Pancreas (tissue), 10 donors: ENCODE measurements at regions not wholly inside any gene's neighbourhood (a gene's known extent, or its start where the extent isn't known, plus 50 kb on each side); places are given as distances from the start of the nearest gene placed in this dataset.

Experiments used
- ATAC-seq, 4 donors: fragments of 200-7000 bp; cut with Tn5 transposase; one replicate each; pipeline versions ENCODE4 v1.8.0 to v1.9.1; 2020; ENCODE audit warnings: mild to moderate bottlenecking in 4 of 4, moderate library complexity in 4 of 4
- DNase-seq, 6 donors: peaks; one replicate each; pipeline ENCODE4 v3.0.0-alpha.2; 2020
- FAIRE-seq: peaks from 2 replicates; lab custom pipeline; 2012; peaks lifted over from hg19 to GRCh38; lab: Jason Lieb, UNC
- H3K27ac ChIP-seq, 4 donors: fragments of 200-600 bp; sonication (generic); 1 replicate in 3 of 4; 2 replicates in 1 of 4; pipeline versions ENCODE4 v1.5.0 to v1.8.0; 2020
- H3K27me3 ChIP-seq, 4 donors: fragments of 200-600 bp; one replicate each; pipeline ENCODE4 v1.8.0; 2021
- H3K36me3 ChIP-seq, 3 donors: fragments of 200-600 bp; sonication (generic) in 1 of 3; one replicate each; pipeline versions ENCODE4 v1.5.0 to v1.8.0; 2020 to 2021
- H3K4me1 ChIP-seq, 3 donors: fragments of 200-600 bp; one replicate each; pipeline ENCODE4 v1.8.0; 2021
- H3K4me3 ChIP-seq, 4 donors: fragments of 200-600 bp; sonication (generic) in 2 of 4; one replicate each; pipeline versions ENCODE4 v1.5.0 to v1.8.0; 2020 to 2021
- H3K9me3 ChIP-seq, 4 donors: fragments of 200-600 bp; one replicate each; pipeline ENCODE4 v1.8.0; 2021
- WGBS, 2 donors: extraction: QIAGEN DNeasy Blood & Tissue Kit; methylation state at CpG; one replicate each; pipeline ENCODE4 v1.1.7; 2013; 5-methylcytosine and 5-hydroxymethylcytosine counted together
- intact Hi-C, 3 donors: fragments of 100-400 bp; cut with DNase I; formaldehyde crosslinking; loops; one replicate each; pipeline versions ENCODE4 v1.11.1 to v1.14.2; 2022
- TF ChIP-seq, protein P1 (sequence below), 4 donors: fragments of 200-600 bp; sonication (generic) in 3 of 4; IDR thresholded peaks; one replicate each; pipeline versions ENCODE4 v1.5.0 to v1.8.0; 2021; ENCODE audit warnings: antibody characterized with exemption in 4 of 4
- donor health status: healthy with polysubstance abuse.
- donor health status: DM: no; HTN: no; CAD: no; lungs with moderate emphysema.
- donor health status: DM: no; HTN: no; CAD: no.
- donor health status: control.
- donor health status: control.
- donor health status: Bipolar disorder and iron deficiency.
- donor health status: DM: yes; HTN: yes; CAD: no.
- donor health status: DM: no; HTN: no; CAD: no.
- donor health status: DM: no; HTN: no; CAD: no.
- donor health status: DM: yes; HTN: yes; CAD: no.

DNA sequence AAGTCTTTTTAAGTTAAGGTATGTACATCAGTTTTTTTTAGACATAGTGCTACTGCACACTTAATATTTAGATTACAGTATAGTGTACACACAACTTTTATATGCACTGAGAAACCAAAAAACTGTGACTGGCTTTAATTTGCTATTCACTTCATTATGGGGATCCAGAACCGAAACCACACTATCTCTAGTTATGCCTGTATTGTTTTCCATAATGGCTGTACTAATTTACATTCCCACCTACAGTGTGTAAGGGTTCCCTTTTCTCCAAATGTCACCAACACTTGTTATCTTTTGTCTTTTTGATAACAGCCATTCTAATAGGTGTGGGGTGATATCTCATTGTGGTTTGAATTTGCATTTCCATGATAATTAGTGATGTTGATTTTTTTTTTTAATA lies 213.4 kb upstream of the CCDC150 start:
- FAIRE-seq: no peak
- no peak overlapping the region for H3K27ac ChIP-seq
- intact Hi-C loops: no loop called here
- no peaks in the 10 kb centered on the region for H3K4me1 ChIP-seq
- no peaks in the 10 kb centered on the region for H3K27me3 ChIP-seq
- no peak for DNase-seq
- WGBS, 2 donors: 68 to 76% methylated on average over 1 of the region's 1 CpG
- H3K36me3 ChIP-seq: no peaks in the 10 kb centered on the region
- TF ChIP-seq, protein P1, sequence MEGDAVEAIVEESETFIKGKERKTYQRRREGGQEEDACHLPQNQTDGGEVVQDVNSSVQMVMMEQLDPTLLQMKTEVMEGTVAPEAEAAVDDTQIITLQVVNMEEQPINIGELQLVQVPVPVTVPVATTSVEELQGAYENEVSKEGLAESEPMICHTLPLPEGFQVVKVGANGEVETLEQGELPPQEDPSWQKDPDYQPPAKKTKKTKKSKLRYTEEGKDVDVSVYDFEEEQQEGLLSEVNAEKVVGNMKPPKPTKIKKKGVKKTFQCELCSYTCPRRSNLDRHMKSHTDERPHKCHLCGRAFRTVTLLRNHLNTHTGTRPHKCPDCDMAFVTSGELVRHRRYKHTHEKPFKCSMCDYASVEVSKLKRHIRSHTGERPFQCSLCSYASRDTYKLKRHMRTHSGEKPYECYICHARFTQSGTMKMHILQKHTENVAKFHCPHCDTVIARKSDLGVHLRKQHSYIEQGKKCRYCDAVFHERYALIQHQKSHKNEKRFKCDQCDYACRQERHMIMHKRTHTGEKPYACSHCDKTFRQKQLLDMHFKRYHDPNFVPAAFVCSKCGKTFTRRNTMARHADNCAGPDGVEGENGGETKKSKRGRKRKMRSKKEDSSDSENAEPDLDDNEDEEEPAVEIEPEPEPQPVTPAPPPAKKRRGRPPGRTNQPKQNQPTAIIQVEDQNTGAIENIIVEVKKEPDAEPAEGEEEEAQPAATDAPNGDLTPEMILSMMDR (IDR thresholded peaks at IDR 0.05): no peak
- no peak overlapping the region for H3K4me3 ChIP-seq
- no peak for ATAC-seq
- H3K9me3 ChIP-seq: no peaks in the 10 kb centered on the region

DNA sequence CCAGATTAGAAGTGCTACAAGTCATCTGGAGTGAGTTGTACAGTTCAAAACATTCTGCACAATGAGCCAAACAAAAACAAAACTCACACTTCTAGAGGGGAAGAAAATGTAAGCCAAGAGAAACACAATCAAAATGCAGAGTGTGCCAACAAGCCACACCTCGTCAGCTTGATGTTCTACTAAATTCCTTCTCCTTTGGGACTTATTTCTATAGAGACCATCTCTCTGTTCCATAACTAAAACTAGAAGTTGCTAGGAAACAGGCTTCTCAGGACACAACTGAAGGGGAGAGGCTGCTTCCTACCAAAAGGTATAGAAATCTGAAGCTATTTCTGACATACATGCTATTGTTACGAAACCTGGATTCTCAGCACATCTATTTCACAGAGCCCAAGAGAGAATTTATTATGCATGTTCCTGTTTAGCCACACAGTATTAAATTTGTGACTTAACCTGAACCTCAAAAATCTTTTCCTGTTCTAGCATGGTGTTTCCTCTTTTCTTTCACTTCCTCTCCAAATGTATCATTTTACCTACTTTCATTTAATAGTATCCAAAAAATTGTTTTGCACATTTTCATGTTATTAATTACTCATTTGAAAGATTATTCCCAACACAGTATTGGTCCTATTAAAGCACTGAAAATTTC lies 211.4 kb upstream of the CCDC150 start:
- 20 to 23% methylated on average over 2 of the region's 2 CpGs for WGBS, 2 donors
- intact Hi-C loops: no loop called here
- H3K36me3 ChIP-seq: no peaks in the 10 kb centered on the region
- DNase-seq (no peak), FAIRE-seq (no peak), ATAC-seq (no peak)
- H3K4me3 ChIP-seq: no peak overlapping the region
- no peaks in the 10 kb centered on the region for H3K9me3 ChIP-seq
- H3K4me1 ChIP-seq: no peaks in the 10 kb centered on the region
- no peak overlapping the region for H3K27ac ChIP-seq
- TF ChIP-seq, protein P1 (IDR thresholded peaks at IDR 0.05): no peak
- H3K27me3 ChIP-seq: no peaks in the 10 kb centered on the region

DNA sequence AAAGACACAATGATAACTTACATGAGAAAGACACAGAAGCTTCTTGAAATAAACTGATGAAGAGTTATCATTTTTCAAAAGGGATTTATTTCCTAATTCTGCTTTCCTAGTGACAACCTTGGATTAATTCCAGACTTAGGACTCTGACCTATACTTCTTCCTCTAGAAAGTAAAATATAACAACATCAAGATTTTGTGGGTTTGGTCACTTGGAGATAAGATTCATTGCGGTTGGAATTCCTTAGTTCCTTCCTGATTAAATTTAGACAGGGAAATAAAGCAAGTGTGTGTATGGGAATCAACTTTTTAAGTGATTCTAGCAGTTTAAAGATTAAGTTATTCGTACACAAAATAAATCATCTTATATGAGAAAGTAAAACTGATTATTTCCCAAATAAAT lies 208.4 kb upstream of the CCDC150 start:
- no peak for FAIRE-seq
- 46 to 51% methylated on average over 2 of the region's 2 CpGs for WGBS, 2 donors
- intact Hi-C loops: no loop called here

DNA sequence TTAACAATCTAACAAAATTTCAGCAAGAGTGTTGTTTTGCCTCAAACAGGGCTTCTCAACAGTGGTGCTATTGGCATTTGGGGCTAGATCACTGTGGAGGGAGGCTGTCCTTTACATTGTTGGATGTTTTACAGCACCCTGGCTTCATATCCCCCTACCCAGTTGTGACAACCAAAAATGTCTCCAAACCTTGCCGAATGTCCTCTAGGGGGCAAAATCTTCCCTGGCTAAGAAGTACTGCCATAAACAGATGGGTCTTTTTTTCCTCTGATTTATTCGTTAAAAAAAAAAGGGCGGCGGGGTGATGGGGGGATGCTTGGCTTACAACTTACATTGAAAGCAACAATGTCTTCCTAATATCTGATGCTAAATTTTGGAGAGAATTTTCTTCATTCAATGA lies 207.6 kb upstream of the CCDC150 start:
- Histone ChIP-seq H3K27ac (no peak overlapping the region), H3K4me1 (no peaks in the 10 kb centered on the region), H3K9me3 (no peaks in the 10 kb centered on the region), H3K4me3 (no peak overlapping the region), H3K27me3 (no peaks in the 10 kb centered on the region), H3K36me3 (no peaks in the 10 kb centered on the region)
- intact Hi-C loops: no loop called here
- 53 to 54% methylated on average over 4 of the region's 4 CpGs for WGBS, 2 donors
- no peak for DNase-seq
- no peak for FAIRE-seq
- no peak for ATAC-seq
- TF ChIP-seq, protein P1 (IDR thresholded peaks at IDR 0.05): no peak

More for the DNA sequence above, 208.4 kb upstream of the CCDC150 start:
- Histone ChIP-seq H3K27ac (no peak overlapping the region), H3K9me3 (no peaks in the 10 kb centered on the region), H3K27me3 (no peaks in the 10 kb centered on the region), H3K4me3 (no peak overlapping the region), H3K36me3 (no peaks in the 10 kb centered on the region), H3K4me1 (no peaks in the 10 kb centered on the region)
- ATAC-seq (no peak), DNase-seq (no peak)
- TF ChIP-seq, protein P1 (IDR thresholded peaks at IDR 0.05): no peak

DNA sequence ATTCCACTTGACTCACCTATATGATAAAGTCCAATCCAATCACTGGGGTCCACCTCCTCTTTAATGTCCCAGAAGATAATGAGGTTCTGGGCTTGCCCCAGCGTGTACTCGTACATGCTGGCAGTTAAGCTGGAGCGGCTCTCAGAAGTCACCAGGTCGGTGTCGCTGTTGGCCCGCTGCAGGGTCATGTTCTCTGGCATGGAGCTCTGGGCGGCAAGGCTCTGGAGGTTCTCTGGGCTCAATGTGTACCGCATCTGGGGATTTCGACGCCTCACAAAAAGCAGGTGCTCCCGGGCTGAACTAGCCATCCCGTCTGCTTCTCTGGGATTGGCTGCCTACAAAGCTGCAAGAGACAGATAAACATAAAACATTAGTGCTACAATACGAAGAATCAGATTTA lies 206.4 kb upstream of the CCDC150 start:
- Histone ChIP-seq H3K4me1 (no peaks in the 10 kb centered on the region), H3K27me3 (no peaks in the 10 kb centered on the region), H3K4me3 (no peak overlapping the region), H3K9me3 (no peaks in the 10 kb centered on the region), H3K36me3 (no peaks in the 10 kb centered on the region), H3K27ac (no peak overlapping the region)
- FAIRE-seq: no peak
- no peak for DNase-seq
- intact Hi-C loops: no loop called here
- ATAC-seq: no peak
- TF ChIP-seq, protein P1 (IDR thresholded peaks at IDR 0.05): no peak
- 82 to 88% methylated on average over 13 of the region's 13 CpGs for WGBS, 2 donors
